Osteoblast (primary cell): ENCODE measurements at regions not wholly inside any gene's neighbourhood (a gene's known extent, or its start where the extent isn't known, plus 50 kb on each side); places are given as distances from the start of the nearest gene placed in this dataset.

ENCODE experiments used
- DNase-seq: peaks from one replicate; pipeline ENCODE4 v3.0.0; 2011; ENCODE audit warnings: low spot score, mixed read lengths; ENCODE audit not compliant: insufficient read length; ENCODE audit errors: missing footprints
- H2AFZ ChIP-seq: 2 replicates; pipeline ENCODE4 v1.6.0; 2011; ENCODE audit warnings: mild to moderate bottlenecking, low read length
- H3K27ac ChIP-seq: 2 replicates; pipeline ENCODE4 v1.5.1; 2011; ENCODE audit warnings: mild to moderate bottlenecking, low read depth, low read length, moderate library complexity
- H3K27me3 ChIP-seq: 2 replicates; pipeline ENCODE4 v1.6.0; 2012; ENCODE audit warnings: mild to moderate bottlenecking, control low read depth, inconsistent platforms, low read length, moderate library complexity; ENCODE audit not compliant: insufficient read depth
- H3K36me3 ChIP-seq: 2 replicates; pipeline ENCODE4 v1.5.1; 2011; ENCODE audit warnings: mild to moderate bottlenecking, low read length, control low read depth, moderate library complexity; ENCODE audit not compliant: insufficient read depth
- H3K4me1 ChIP-seq: 2 replicates; pipeline ENCODE4 v1.5.1; 2011; ENCODE audit warnings: mild to moderate bottlenecking, low read length, control low read depth, moderate library complexity; ENCODE audit not compliant: insufficient read depth
- H3K4me2 ChIP-seq: 2 replicates; pipeline ENCODE4 v1.6.0; 2011; ENCODE audit warnings: mild to moderate bottlenecking, low read length; ENCODE audit not compliant: insufficient read depth
- H3K4me3 ChIP-seq: fragments of 200-600 bp; sonication (generic); 3 replicates; pipeline ENCODE4 v1.5.1; 2012; ENCODE audit warnings: mild to moderate bottlenecking, low read length, inconsistent platforms; ENCODE audit not compliant: insufficient read depth
- H3K79me2 ChIP-seq: 2 replicates; pipeline ENCODE4 v1.6.0; 2012; ENCODE audit warnings: mild to moderate bottlenecking, low read length, control low read depth, inconsistent platforms; ENCODE audit not compliant: insufficient read depth
- H3K9me3 ChIP-seq: 2 replicates; pipeline ENCODE4 v1.5.1; 2011; ENCODE audit warnings: low read depth, low read length, control low read depth
- H4K20me1 ChIP-seq: 2 replicates; pipeline ENCODE4 v1.6.0; 2012; ENCODE audit warnings: mild to moderate bottlenecking, low read length, control low read depth; ENCODE audit not compliant: insufficient read depth
- TF ChIP-seq, protein P1 (sequence below): IDR thresholded peaks from 2 replicates; pipeline ENCODE4 v1.5.1; 2011; ENCODE audit warnings: mild to moderate bottlenecking, low read depth, low read length, moderate library complexity; ENCODE audit errors: extremely low read depth

DNA sequence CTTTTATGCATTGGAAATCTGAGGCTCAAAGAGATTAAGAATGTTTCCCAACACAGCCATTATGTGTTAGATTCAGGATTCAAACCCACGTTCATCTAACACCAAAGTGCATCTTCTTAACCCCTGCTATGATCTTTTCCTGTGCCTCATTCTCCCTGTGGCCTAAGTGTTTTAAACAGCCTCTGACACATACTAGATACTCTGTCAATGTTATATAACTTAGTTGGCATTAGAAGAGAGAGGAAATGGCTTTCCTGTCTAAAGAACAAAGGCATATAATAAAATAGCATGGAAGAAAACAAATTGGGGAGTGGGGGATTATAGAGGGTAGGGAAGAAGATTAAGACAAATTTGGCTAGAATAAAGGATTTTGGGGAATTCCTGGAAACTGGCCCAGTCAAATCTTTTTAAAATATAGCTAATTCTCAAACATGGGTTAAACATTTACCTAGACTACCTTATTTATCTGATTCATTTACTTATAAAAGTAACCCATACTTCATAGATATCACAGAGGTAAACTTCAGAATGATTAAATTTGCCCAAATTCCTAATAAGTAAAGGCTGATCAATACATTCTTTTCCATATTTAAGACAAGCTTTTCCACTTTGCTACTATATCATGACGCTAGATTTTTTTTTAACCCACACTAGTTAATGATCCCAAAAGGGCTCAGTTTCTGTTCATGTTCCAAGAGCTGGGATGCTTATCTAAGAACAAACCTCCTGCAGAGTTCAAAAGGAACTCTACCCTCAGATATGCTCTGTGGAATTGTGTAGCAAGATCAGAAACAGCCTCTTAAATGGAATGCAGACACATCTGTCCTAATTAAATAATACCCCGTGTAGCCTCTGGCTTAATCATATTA lies 122.9 kb upstream of the PTPRG start:
- H3K4me3 ChIP-seq: no peak overlapping the region
- no peaks in the 10 kb centered on the region for H3K9me3 ChIP-seq
- H4K20me1 ChIP-seq: no peaks in the 10 kb centered on the region
- no peaks in the 10 kb centered on the region for H3K4me1 ChIP-seq
- H3K4me2 ChIP-seq: no peak overlapping the region
- no peaks in the 10 kb centered on the region for H3K27me3 ChIP-seq
- no peak overlapping the region for H2AFZ ChIP-seq
- H3K79me2 ChIP-seq: no peaks in the 10 kb centered on the region
- no peak overlapping the region for H3K27ac ChIP-seq
- no peak for DNase-seq
- TF ChIP-seq, protein P1, sequence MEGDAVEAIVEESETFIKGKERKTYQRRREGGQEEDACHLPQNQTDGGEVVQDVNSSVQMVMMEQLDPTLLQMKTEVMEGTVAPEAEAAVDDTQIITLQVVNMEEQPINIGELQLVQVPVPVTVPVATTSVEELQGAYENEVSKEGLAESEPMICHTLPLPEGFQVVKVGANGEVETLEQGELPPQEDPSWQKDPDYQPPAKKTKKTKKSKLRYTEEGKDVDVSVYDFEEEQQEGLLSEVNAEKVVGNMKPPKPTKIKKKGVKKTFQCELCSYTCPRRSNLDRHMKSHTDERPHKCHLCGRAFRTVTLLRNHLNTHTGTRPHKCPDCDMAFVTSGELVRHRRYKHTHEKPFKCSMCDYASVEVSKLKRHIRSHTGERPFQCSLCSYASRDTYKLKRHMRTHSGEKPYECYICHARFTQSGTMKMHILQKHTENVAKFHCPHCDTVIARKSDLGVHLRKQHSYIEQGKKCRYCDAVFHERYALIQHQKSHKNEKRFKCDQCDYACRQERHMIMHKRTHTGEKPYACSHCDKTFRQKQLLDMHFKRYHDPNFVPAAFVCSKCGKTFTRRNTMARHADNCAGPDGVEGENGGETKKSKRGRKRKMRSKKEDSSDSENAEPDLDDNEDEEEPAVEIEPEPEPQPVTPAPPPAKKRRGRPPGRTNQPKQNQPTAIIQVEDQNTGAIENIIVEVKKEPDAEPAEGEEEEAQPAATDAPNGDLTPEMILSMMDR: no peak
- no peaks in the 10 kb centered on the region for H3K36me3 ChIP-seq

DNA sequence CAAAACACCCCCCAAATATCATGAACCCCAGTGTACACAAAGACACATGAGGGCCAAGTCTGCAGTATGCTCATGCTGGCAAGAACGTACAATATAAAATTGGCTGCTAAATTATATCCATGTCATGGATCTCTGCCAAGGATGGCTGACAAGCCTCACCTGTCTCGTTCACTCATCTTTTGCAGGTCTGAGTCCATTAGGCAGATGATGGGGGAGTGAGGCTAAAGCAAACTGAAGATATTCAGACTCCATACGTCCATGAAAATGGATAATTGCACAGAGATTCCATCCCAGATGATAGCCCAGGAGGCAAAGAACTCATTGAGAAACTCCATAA lies 122.3 kb upstream of the PTPRG start:
- Histone ChIP-seq H3K4me3 (no peak overlapping the region), H3K27me3 (no peaks in the 10 kb centered on the region), H3K4me2 (no peak overlapping the region), H3K79me2 (no peaks in the 10 kb centered on the region), H3K4me1 (no peaks in the 10 kb centered on the region), H3K27ac (no peak overlapping the region), H3K36me3 (no peaks in the 10 kb centered on the region), H3K9me3 (no peaks in the 10 kb centered on the region), H4K20me1 (no peaks in the 10 kb centered on the region), H2AFZ (no peak overlapping the region)
- TF ChIP-seq, protein P1: no peak
- DNase-seq: no peak

DNA sequence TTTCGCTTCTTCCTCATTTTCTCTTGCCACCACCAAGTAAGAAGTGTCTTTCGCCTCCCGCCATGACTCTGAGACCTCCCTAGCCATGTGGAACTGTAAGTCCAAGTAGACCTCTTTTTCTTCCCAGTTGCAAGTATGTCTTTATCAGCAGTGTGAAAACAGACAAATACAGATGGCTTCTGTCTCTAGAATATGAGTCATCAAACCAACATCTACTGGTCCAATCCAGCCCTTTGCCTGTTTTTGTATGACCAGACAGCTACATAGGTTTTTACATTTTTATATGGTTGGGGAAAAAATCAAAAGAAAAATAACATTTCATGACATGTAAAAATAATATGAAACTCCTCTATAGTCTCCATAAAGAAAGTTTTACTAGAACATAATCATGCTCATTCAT lies 118.7 kb upstream of the PTPRG start:
- H3K4me3 ChIP-seq: no peak overlapping the region
- no peaks in the 10 kb centered on the region for H3K4me1 ChIP-seq
- H3K27me3 ChIP-seq: no peaks in the 10 kb centered on the region
- DNase-seq: no peak
- H3K79me2 ChIP-seq: no peaks in the 10 kb centered on the region
- H3K4me2 ChIP-seq: no peak overlapping the region
- TF ChIP-seq, protein P1: no peak
- H2AFZ ChIP-seq: no peak overlapping the region
- no peaks in the 10 kb centered on the region for H4K20me1 ChIP-seq
- H3K27ac ChIP-seq: no peak overlapping the region
- H3K9me3 ChIP-seq: no peaks in the 10 kb centered on the region
- no peaks in the 10 kb centered on the region for H3K36me3 ChIP-seq

DNA sequence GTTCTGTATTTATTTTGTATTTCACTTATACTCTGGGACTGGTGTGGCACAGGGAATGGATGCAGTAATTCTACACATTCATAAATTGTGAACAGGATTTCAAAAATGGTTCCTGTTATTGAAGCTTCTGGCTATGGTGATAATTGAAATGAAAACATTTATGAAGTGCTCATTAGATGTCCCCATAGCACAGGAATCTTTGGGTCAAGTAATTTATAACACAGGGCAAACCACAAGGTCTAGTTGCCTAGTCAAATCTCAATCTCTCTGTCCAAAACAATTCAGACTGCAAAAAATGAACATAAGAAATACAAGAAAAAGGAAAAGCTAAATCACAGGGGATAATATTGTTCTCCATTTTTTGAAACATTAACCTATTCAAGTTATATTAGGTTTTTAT lies 117.5 kb upstream of the PTPRG start:
- no peak overlapping the region for H3K4me2 ChIP-seq
- TF ChIP-seq, protein P1: no peak
- no peaks in the 10 kb centered on the region for H3K4me1 ChIP-seq
- H3K79me2 ChIP-seq: no peaks in the 10 kb centered on the region
- H3K27ac ChIP-seq: no peak overlapping the region
- no peak overlapping the region for H3K4me3 ChIP-seq
- no peak overlapping the region for H2AFZ ChIP-seq
- no peaks in the 10 kb centered on the region for H3K9me3 ChIP-seq
- no peaks in the 10 kb centered on the region for H3K27me3 ChIP-seq
- H4K20me1 ChIP-seq: no peaks in the 10 kb centered on the region
- DNase-seq: no peak
- no peaks in the 10 kb centered on the region for H3K36me3 ChIP-seq
